BLaER1 treated with 17β-estradiol and CSF1 and Interleukin-3, amounts not matched to agents 10 nM and 100 nM (cell line): ENCODE measurements at regions not wholly inside any gene's neighbourhood (a gene's known extent, or its start where the extent isn't known, plus 50 kb on each side); places are given as distances from the start of the nearest gene placed in this dataset.

Source experiments
- H3K27ac ChIP-seq, 11 experiments: shearing (Covaris generic); formaldehyde crosslinking; 2 replicates each; pipeline ENCODE4 v1.8.1; 2022
- H3K27me3 ChIP-seq, 11 experiments: shearing (Covaris generic); formaldehyde crosslinking; 2 replicates each; pipeline ENCODE4 v1.8.1; 2022
- H3K36me3 ChIP-seq, 11 experiments: shearing (Covaris generic); formaldehyde crosslinking; 2 replicates each; pipeline ENCODE4 v1.8.1; 2022
- H3K4me1 ChIP-seq, 10 experiments: shearing (Covaris generic); formaldehyde crosslinking; 2 replicates each; pipeline ENCODE4 v1.8.1; 2022
- H3K4me2 ChIP-seq, 11 experiments: shearing (Covaris generic); formaldehyde crosslinking; 2 replicates each; pipeline ENCODE4 v1.8.1; 2022
- H3K4me3 ChIP-seq, 10 experiments: shearing (Covaris generic); formaldehyde crosslinking; 2 replicates each; pipeline ENCODE4 v1.8.1; 2022
- H3K9ac ChIP-seq, 11 experiments: shearing (Covaris generic); formaldehyde crosslinking; 2 replicates each; pipeline ENCODE4 v1.8.1; 2022
- H3K9me3 ChIP-seq, 11 experiments: shearing (Covaris generic); formaldehyde crosslinking; replicated peaks in 1 of 11; 2 replicates each; pipeline ENCODE4 v1.8.1; 2022
- H4K20me1 ChIP-seq, 11 experiments: shearing (Covaris generic); formaldehyde crosslinking; 2 replicates each; pipeline ENCODE4 v1.8.1; 2022
- Cebpa-rat ChIP-seq, 11 experiments: shearing (Covaris generic); IDR thresholded peaks; 2 replicates each; pipeline ENCODE4 v1.8.1; 2022

DNA sequence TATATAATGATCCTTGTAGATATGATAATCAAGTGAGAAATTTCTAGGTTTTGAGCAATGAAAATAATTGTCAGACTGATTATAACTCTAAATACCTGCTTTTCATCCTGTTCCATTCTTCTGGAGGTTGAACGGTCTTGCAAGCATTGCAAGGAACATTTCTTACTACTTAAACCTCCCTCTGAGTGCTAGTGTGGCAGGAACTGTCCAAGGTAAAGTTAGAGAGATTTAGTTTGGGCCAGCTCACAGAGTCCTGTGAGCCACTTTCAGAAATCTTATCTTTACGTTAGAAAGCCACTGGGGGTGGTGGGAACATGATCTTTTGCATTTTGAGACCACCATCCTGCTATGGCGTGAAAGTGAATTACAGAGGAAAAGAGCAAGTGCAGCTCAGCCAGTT is 121.1 kb upstream of the NPHP3 start:
- no peak overlapping the region for H3K4me2 ChIP-seq
- no peaks in the 10 kb centered on the region for H3K36me3 ChIP-seq
- no peaks in the 10 kb centered on the region for H3K9me3 ChIP-seq
- no peak overlapping the region for H3K9ac ChIP-seq
- no peak overlapping the region for H3K27ac ChIP-seq
- no peak overlapping the region for H3K4me3 ChIP-seq
- no peak for TF ChIP-seq Cebpa-rat (IDR thresholded peaks at IDR 0.05)
- H4K20me1 ChIP-seq: no peaks in the 10 kb centered on the region
- no peaks in the 10 kb centered on the region for H3K4me1 ChIP-seq
- H3K27me3 ChIP-seq: no peaks in the 10 kb centered on the region

DNA sequence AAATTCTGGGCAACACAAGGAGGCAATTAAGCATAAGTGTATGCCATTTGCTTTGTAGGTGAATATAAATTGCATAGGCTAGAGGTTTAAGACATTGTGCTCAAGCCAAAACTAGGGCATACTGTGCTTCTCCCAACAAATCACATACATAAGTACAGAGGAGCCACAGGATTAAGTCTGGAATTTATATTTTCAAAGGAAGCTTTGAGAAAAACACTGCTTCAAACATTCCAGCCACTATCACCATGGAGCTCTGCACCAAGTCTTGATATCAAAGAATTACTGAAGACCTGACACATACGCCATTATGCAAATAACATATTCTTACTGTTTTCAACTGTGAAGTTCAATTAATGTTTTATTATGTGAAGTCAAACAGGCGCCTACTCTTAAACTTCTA is 119.4 kb upstream of the NPHP3 start:
- Histone ChIP-seq H3K4me3 (no peak overlapping the region), H3K27me3 (no peaks in the 10 kb centered on the region), H3K4me2 (no peak overlapping the region), H3K27ac (no peak overlapping the region), H4K20me1 (no peaks in the 10 kb centered on the region), H3K9me3 (no peaks in the 10 kb centered on the region), H3K9ac (no peak overlapping the region), H3K4me1 (no peaks in the 10 kb centered on the region), H3K36me3 (no peaks in the 10 kb centered on the region)
- no peak for TF ChIP-seq Cebpa-rat (IDR thresholded peaks at IDR 0.05)

DNA sequence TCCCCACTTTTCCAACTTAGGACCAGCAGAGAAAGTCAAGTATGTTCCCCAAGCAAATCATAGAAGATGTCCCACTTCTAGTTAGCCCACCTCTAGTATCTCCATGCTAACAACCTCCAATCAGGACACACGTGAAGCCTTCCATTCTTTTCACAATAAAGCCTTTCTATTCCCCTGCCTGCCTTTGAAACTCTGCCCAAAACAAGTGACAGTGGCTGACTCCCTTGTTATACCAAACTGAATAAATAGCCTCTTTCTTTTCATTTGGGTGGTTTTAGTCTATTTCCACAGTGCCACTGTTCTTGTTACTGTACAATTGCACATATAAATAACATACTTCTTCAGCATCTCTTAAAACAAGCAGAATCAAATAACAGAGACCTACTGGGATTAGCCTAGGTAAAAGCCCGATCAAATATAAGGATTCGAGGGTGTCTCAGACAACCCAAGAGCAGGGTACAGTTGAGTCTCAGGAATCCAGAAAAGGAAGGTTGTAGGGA is 118.0 kb upstream of the NPHP3 start:
- Histone ChIP-seq H3K4me3 (no peak overlapping the region), H3K27ac (no peak overlapping the region), H3K9me3 (no peaks in the 10 kb centered on the region), H3K27me3 (no peaks in the 10 kb centered on the region), H3K4me2 (no peak overlapping the region), H3K9ac (no peak overlapping the region), H3K4me1 (no peaks in the 10 kb centered on the region), H3K36me3 (no peaks in the 10 kb centered on the region), H4K20me1 (no peaks in the 10 kb centered on the region)
- no peak for TF ChIP-seq Cebpa-rat (IDR thresholded peaks at IDR 0.05)

DNA sequence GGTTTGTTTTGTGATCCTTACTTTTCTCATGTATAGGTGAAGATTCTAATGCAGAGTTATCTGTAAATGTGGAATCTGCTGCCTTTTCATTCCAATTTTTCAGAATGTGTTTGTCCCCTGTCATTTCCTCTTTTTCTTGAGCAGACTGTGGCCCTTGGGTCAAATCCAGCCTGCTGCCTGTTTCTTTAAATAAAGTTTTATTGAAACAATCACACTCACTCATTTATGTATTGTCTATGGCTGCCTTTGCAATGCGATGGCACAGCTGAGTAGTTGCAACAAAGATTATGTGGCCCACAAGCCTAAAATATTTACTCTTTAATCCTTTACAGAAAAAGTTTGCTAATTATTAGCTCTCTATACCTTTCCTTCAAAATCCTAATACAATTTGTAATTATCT is 116.3 kb upstream of the NPHP3 start:
- H3K9me3 ChIP-seq: no peaks in the 10 kb centered on the region
- no peak for TF ChIP-seq Cebpa-rat (IDR thresholded peaks at IDR 0.05)
- no peaks in the 10 kb centered on the region for H3K36me3 ChIP-seq
- no peak overlapping the region for H3K4me3 ChIP-seq
- no peaks in the 10 kb centered on the region for H3K4me1 ChIP-seq
- no peaks in the 10 kb centered on the region for H3K27me3 ChIP-seq
- no peak overlapping the region for H3K4me2 ChIP-seq
- H4K20me1 ChIP-seq: no peaks in the 10 kb centered on the region
- no peak overlapping the region for H3K9ac ChIP-seq
- no peak overlapping the region for H3K27ac ChIP-seq

DNA sequence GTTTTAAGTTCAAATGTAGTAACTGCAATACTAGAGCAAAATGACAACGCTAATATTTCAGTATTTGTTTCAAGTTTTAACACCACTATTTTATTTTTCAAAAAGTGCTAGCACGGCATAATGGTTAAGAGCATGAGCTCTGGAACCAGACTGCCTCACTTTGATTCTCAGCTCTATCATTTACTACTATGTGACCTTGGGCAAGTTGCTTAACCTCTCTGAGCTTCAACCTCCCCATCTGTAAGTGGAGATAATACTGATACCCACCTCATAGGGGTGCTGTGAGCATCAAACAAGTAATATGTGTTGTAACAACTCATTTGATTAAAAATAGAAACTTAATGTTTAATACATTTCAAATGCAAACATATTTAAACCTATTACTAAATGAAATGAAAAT is 115.4 kb upstream of the NPHP3 start:
- H3K4me1 ChIP-seq: no peaks in the 10 kb centered on the region
- no peak overlapping the region for H3K27ac ChIP-seq
- H4K20me1 ChIP-seq: no peaks in the 10 kb centered on the region
- H3K4me2 ChIP-seq: no peak overlapping the region
- H3K27me3 ChIP-seq: no peaks in the 10 kb centered on the region
- no peak for TF ChIP-seq Cebpa-rat (IDR thresholded peaks at IDR 0.05)
- no peaks in the 10 kb centered on the region for H3K9me3 ChIP-seq
- no peak overlapping the region for H3K4me3 ChIP-seq
- no peaks in the 10 kb centered on the region for H3K36me3 ChIP-seq
- no peak overlapping the region for H3K9ac ChIP-seq

DNA sequence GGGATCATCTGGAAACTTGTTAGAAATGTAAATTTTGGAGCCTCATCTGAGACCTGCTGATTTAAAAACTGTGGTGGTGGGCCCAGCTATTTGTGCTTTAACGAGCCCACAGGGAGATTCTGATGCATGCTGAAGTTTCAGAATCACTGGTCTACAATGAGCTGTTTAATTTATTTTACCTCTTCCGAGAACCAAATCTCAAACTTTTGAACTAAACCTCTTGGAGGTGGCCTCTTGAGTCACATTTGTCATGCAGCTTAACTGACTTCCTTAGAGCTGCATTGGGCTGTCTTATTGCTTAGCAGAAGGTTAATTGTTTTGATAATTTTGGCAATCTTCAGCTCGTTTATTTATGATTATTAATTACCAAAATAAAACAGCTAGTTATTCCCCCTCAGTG is 112.1 kb upstream of the NPHP3 start:
- H3K4me2 ChIP-seq: no peak overlapping the region
- H3K4me3 ChIP-seq: no peak overlapping the region
- H3K36me3 ChIP-seq: no peaks in the 10 kb centered on the region
- H3K4me1 ChIP-seq: no peaks in the 10 kb centered on the region
- no peaks in the 10 kb centered on the region for H3K27me3 ChIP-seq
- TF ChIP-seq Cebpa-rat (IDR thresholded peaks at IDR 0.05): no peak
- H3K9ac ChIP-seq: no peak overlapping the region
- H4K20me1 ChIP-seq: no peaks in the 10 kb centered on the region
- H3K27ac ChIP-seq: no peak overlapping the region
- no peaks in the 10 kb centered on the region for H3K9me3 ChIP-seq

DNA sequence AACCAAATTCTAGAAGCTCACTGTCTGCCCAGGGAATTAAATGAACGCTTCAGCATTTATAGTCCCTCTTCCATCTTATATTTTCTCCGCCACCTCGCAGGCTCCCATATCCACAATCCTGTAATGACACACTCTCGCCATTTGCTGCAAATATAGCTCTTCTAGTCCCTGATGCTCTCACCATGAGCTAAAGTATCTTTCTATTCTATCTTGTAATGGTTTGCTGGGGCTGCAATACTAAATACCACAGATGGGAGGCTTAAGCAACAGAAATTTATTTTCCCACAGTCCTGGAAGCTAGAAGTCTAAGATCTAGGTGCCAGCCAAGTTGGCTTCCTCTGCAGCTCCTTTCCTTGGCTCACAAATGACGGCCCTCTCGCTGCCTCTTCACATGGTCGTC is 106.9 kb upstream of the NPHP3 start:
- H3K4me3 ChIP-seq: no peak overlapping the region

DNA sequence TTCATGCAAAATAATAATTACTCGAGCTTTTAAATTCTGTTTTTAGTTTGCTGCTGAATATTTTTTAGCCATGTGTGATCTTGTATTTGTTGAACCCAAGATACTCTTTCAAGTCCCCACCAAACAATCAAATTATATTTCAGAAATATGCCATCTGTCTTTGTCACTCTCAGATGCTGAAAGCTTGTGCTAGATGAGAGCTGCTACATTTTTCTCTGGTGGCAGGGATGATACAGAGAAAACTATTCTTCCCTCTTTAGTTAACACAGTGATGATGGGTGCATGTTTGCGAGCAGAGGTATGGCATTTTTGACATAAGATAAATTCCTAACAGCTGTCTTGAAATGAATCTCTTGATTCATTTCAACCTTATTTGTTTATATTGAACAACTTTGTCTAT is 100.6 kb upstream of the NPHP3 start:
- H3K36me3 ChIP-seq: no peaks in the 10 kb centered on the region

More for the DNA sequence above, 106.9 kb upstream of the NPHP3 start:
- no peak for TF ChIP-seq Cebpa-rat (IDR thresholded peaks at IDR 0.05)
- Histone ChIP-seq H3K4me1 (no peaks in the 10 kb centered on the region), H3K27me3 (no peaks in the 10 kb centered on the region), H3K9ac (no peak overlapping the region), H3K4me2 (no peak overlapping the region), H3K36me3 (no peaks in the 10 kb centered on the region), H4K20me1 (no peaks in the 10 kb centered on the region), H3K9me3 (no peaks in the 10 kb centered on the region), H3K27ac (no peak overlapping the region)

DNA sequence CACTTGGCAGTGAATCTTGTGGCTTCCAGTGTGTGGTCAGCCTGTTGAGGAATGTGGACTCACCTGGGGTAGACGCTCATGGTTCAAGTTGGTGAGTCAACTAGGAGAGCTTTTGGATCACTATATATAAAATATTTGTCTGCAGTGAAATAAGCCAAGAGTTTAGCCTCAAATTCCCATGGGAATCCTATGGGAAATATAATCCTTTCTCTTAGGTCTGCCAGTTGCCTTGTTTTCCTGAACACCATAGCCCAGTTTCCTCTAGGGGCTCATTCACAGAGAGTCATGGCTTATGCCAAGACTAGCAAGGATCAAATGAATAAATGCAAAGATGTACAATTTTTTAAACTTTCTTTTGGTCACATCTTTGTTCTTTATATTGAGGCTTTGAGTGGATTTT is 100.1 kb upstream of the NPHP3 start:
- Histone ChIP-seq H3K36me3 (no peaks in the 10 kb centered on the region), H3K4me3 (no peak overlapping the region), H3K9me3 (no peaks in the 10 kb centered on the region), H3K9ac (no peak overlapping the region), H3K4me2 (no peak overlapping the region), H3K27me3 (no peaks in the 10 kb centered on the region), H3K4me1 (peaks cover 0 to 3% (median 0%) of the 10 kb centered on the region in 10 experiments; a peak in 2 of 20 replicates), H3K27ac (no peak overlapping the region), H4K20me1 (no peaks in the 10 kb centered on the region)
- no peak for TF ChIP-seq Cebpa-rat (IDR thresholded peaks at IDR 0.05)

More for the DNA sequence above, 100.6 kb upstream of the NPHP3 start:
- no peak overlapping the region for H3K9ac ChIP-seq
- H3K4me2 ChIP-seq: no peak overlapping the region
- H3K27me3 ChIP-seq: no peaks in the 10 kb centered on the region
- H3K4me3 ChIP-seq: no peak overlapping the region
- H3K27ac ChIP-seq: no peak overlapping the region
- H3K9me3 ChIP-seq: no peaks in the 10 kb centered on the region
- H3K4me1 ChIP-seq: peaks cover 0 to 3% (median 0%) of the 10 kb centered on the region in 10 experiments; a peak in 2 of 20 replicates
- no peaks in the 10 kb centered on the region for H4K20me1 ChIP-seq
- TF ChIP-seq Cebpa-rat (IDR thresholded peaks at IDR 0.05): no peak

DNA sequence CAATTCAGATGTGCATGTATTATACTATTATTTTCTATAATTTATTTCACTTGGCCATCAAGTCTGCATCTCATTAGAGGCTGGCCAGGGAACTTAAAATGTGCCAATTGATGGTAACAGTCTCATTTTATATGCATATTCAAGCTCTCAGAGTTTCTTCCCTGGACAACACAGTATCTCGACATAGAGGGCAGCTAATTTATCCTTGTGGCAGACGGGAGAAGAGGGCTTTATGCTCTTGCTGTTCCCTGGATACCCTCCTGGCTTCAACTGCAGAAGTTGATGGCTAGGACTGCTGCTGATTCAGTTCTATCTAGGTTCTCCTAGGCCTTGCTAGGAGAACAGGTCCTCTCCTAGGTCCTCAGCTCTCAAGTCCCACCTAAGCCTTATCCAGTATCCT is 99.1 kb upstream of the NPHP3 start:
- no peak for TF ChIP-seq Cebpa-rat (IDR thresholded peaks at IDR 0.05)
- Histone ChIP-seq H3K36me3 (no peaks in the 10 kb centered on the region), H3K27ac (no peak overlapping the region), H3K9ac (no peak overlapping the region), H3K27me3 (no peaks in the 10 kb centered on the region), H4K20me1 (no peaks in the 10 kb centered on the region), H3K4me1 (peaks cover 0 to 3% (median 0%) of the 10 kb centered on the region in 10 experiments; a peak in 2 of 20 replicates), H3K4me2 (no peak overlapping the region), H3K4me3 (no peak overlapping the region), H3K9me3 (no peaks in the 10 kb centered on the region)
